Liver (tissue), 8 donors: ENCODE measurements at regions not wholly inside any gene's neighbourhood (a gene's known extent, or its start where the extent isn't known, plus 50 kb on each side); places are given as distances from the start of the nearest gene placed in this dataset.

Source experiments
- DNase-seq: peaks from one replicate; pipeline ENCODE4 v3.0.0-alpha.2; 2017; ENCODE audit warnings: low spot score
- H3K27ac ChIP-seq, 2 donors: one replicate each; pipeline ENCODE4 v1.7.0; 2013; ENCODE audit warnings: inconsistent platforms in 2 of 2, low read length in 2 of 2, control low read depth in 1 of 2, low read depth in 1 of 2, mild to moderate bottlenecking in 1 of 2
- H3K27me3 ChIP-seq, 4 donors: one replicate each; pipeline versions ENCODE4 v1.6.1 to v1.7.0; 2013; ENCODE audit warnings: low read length in 3 of 4, inconsistent platforms in 1 of 4, mild to moderate bottlenecking in 1 of 4, moderate library complexity in 1 of 4; ENCODE audit not compliant: control insufficient read depth in 4 of 4, insufficient read depth in 4 of 4
- H3K36me3 ChIP-seq, 4 donors: one replicate each; pipeline versions ENCODE4 v1.6.1 to v1.7.0; 2013; ENCODE audit warnings: low read length in 3 of 4, mild to moderate bottlenecking in 3 of 4, low read depth in 1 of 4, moderate library complexity in 1 of 4; ENCODE audit not compliant: control insufficient read depth in 4 of 4, insufficient read depth in 3 of 4
- H3K4me1 ChIP-seq, 4 donors: one replicate each; pipeline versions ENCODE4 v1.6.1 to v1.7.0; 2013; ENCODE audit warnings: low read length in 3 of 4, mild to moderate bottlenecking in 3 of 4, moderate library complexity in 1 of 4; ENCODE audit not compliant: control insufficient read depth in 4 of 4, insufficient read depth in 4 of 4
- H3K4me3 ChIP-seq, 3 donors: one replicate each; pipeline versions ENCODE4 v1.6.1 to v1.7.0; 2013; ENCODE audit warnings: low read length in 3 of 3, control low read depth in 1 of 3, low read depth in 1 of 3, mild to moderate bottlenecking in 1 of 3
- H3K9ac ChIP-seq, 2 donors: one replicate each; pipeline ENCODE4 v1.7.0; 2013; ENCODE audit warnings: low read length in 2 of 2, mild to moderate bottlenecking in 2 of 2, moderate library complexity in 2 of 2, control low read depth in 1 of 2, low read depth in 1 of 2
- H3K9me3 ChIP-seq, 4 donors: one replicate each; pipeline versions ENCODE4 v1.6.1 to v1.7.0; 2013; ENCODE audit warnings: low read length in 3 of 4; ENCODE audit not compliant: control insufficient read depth in 4 of 4
- ATF3 ChIP-seq: IDR thresholded peaks from 2 replicates; pipeline ENCODE4 v1.6.1; 2016; ENCODE audit warnings: antibody characterized with exemption
- CTCF ChIP-seq: fragments of 150-350 bp; IDR thresholded peaks from 2 replicates; pipeline ENCODE4 v1.5.1; 2017; ENCODE audit warnings: improper control_type of control experiment, low read depth, low read length; ENCODE audit not compliant: missing input control
- EGR1 ChIP-seq, 2 donors: IDR thresholded peaks; 2 replicates each; pipeline ENCODE4 v1.6.1; 2016 to 2018; ENCODE audit warnings: antibody characterized with exemption in 2 of 2, low read depth in 2 of 2
- FOXA1 ChIP-seq: IDR thresholded peaks from 2 replicates; pipeline ENCODE4 v1.6.1; 2016; ENCODE audit warnings: antibody characterized with exemption
- FOXA2 ChIP-seq: IDR thresholded peaks from 2 replicates; pipeline ENCODE4 v1.6.1; 2016; ENCODE audit warnings: antibody characterized with exemption
- GABPA ChIP-seq, 2 donors: IDR thresholded peaks in 1 of 2; conservative IDR thresholded peaks in 1 of 2; 2 replicates each; pipeline ENCODE4 v1.6.1; 2016; ENCODE audit warnings: antibody characterized with exemption in 2 of 2, mild to moderate bottlenecking in 1 of 2, moderate library complexity in 1 of 2
- HNF4A ChIP-seq, 2 donors: conservative IDR thresholded peaks; 2 replicates each; pipeline ENCODE4 v1.6.1; 2016; ENCODE audit warnings: antibody characterized with exemption in 2 of 2, mild to moderate bottlenecking in 2 of 2
- MAX ChIP-seq: IDR thresholded peaks from 2 replicates; pipeline ENCODE4 v1.6.1; 2016; ENCODE audit warnings: antibody characterized with exemption
- NR2F2 ChIP-seq: IDR thresholded peaks from 2 replicates; pipeline ENCODE4 v1.6.1; 2016; ENCODE audit warnings: antibody characterized with exemption
- RAD21 ChIP-seq, 2 donors: IDR thresholded peaks; 2 replicates each; pipeline ENCODE4 v1.6.1; 2016; ENCODE audit warnings: antibody characterized with exemption in 2 of 2, mild to moderate bottlenecking in 2 of 2
- REST ChIP-seq: IDR thresholded peaks from 2 replicates; pipeline ENCODE4 v1.6.1; 2016; ENCODE audit warnings: antibody characterized with exemption, mild to moderate bottlenecking
- SP1 ChIP-seq: IDR thresholded peaks from 2 replicates; pipeline ENCODE4 v1.6.1; 2018; ENCODE audit warnings: antibody characterized with exemption, mild to moderate bottlenecking
- TAF1 ChIP-seq: conservative IDR thresholded peaks from 2 replicates; pipeline ENCODE4 v1.6.1; 2016; ENCODE audit warnings: antibody characterized with exemption, mild to moderate bottlenecking
- YY1 ChIP-seq: IDR thresholded peaks from 2 replicates; pipeline ENCODE4 v1.6.1; 2016; ENCODE audit warnings: antibody characterized with exemption, mild to moderate bottlenecking
- ZBTB33 ChIP-seq: IDR thresholded peaks from 2 replicates; pipeline ENCODE4 v1.6.1; 2016; ENCODE audit warnings: antibody characterized with exemption
- WGBS: extraction: QIAGEN DNeasy Blood & Tissue Kit; methylation state at CpG from one replicate; pipeline ENCODE4 v1.1.7; 2013; 5-methylcytosine and 5-hydroxymethylcytosine counted together
- donor health status: healthy.
- donor health status: healthy.
- donor health status: healthy.
- donor health status: healthy.
- donor health status: healthy.

- 92% methylated on average over 2 of the region's 2 CpGs for WGBS
- TF ChIP-seq YY1 (no peak), REST (no peak), FOXA1 (no peak), ATF3 (no peak), SP1 (no peak), NR2F2 (no peak), ZBTB33 (no peak), CTCF (no peak), MAX (no peak), GABPA (IDR thresholded peaks at IDR 0.05 in 1 of 2, conservative IDR thresholded peaks at IDR 0.05 in 1 of 2) (no peak), TAF1 (no peak)
Measured at GRCh38 chr4:81838586-81838985, 366.9 kb upstream of the RASGEF1B start.

GRCh38 chr4:81836716-81837115, 365.0 kb upstream of the RASGEF1B start:
- H3K36me3 ChIP-seq, result no peaks in the 10 kb centered on the region
- no peaks in the 10 kb centered on the region for H3K4me1 ChIP-seq
- H3K4me3 ChIP-seq, result no peak overlapping the region
- no peaks in the 10 kb centered on the region for H3K9me3 ChIP-seq
- H3K9ac ChIP-seq, result no peak overlapping the region
- no peak overlapping the region for H3K27ac ChIP-seq
- WGBS, result 44% methylated on average over 1 of the region's 1 CpG
- no peak for DNase-seq
- H3K27me3 ChIP-seq, result no peaks in the 10 kb centered on the region
- TF ChIP-seq CTCF (no peak), HNF4A (conservative IDR thresholded peaks at IDR 0.05) (no peak), EGR1 (IDR thresholded peaks at IDR 0.05; ENCODE audit: low read depth in 2 of 2) (no peak), FOXA2 (no peak), YY1 (no peak), ATF3 (no peak), ZBTB33 (no peak), RAD21 (IDR thresholded peaks at IDR 0.05) (no peak), NR2F2 (no peak), FOXA1 (no peak), SP1 (no peak), GABPA (IDR thresholded peaks at IDR 0.05 in 1 of 2, conservative IDR thresholded peaks at IDR 0.05 in 1 of 2) (no peak)

More at GRCh38 chr4:81838586-81838985, 366.9 kb upstream of the RASGEF1B start:
- Histone ChIP-seq H3K9me3 (no peaks in the 10 kb centered on the region), H3K9ac (no peak overlapping the region), H3K4me3 (no peak overlapping the region), H3K27me3 (no peaks in the 10 kb centered on the region), H3K4me1 (no peaks in the 10 kb centered on the region), H3K36me3 (no peaks in the 10 kb centered on the region), H3K27ac (no peak overlapping the region)
- DNase-seq, result no peak
